Neuronal stem cell (in vitro differentiated cells): ENCODE measurements at regions not wholly inside any gene's neighbourhood (a gene's known extent, or its start where the extent isn't known, plus 50 kb on each side); places are given as distances from the start of the nearest gene placed in this dataset.

Experiments
- DNase-seq: peaks from one replicate; pipeline ENCODE4 v3.0.0-alpha.2; 2013; ENCODE audit warnings: low spot score
- H2AFZ ChIP-seq: one replicate; pipeline ENCODE4 v1.6.1; 2013; ENCODE audit warnings: mild to moderate bottlenecking, low read length, inconsistent platforms
- H2AK5ac ChIP-seq: 2 replicates; pipeline ENCODE4 v1.6.1; 2013; ENCODE audit warnings: low read depth, mild to moderate bottlenecking, inconsistent platforms, low read length, moderate library complexity, mixed read lengths
- H2BK120ac ChIP-seq: 2 replicates; pipeline ENCODE4 v1.6.1; 2013; ENCODE audit warnings: low read depth, mild to moderate bottlenecking, inconsistent platforms, low read length, moderate library complexity, mixed read lengths
- H2BK12ac ChIP-seq: one replicate; pipeline ENCODE4 v1.6.1; 2013; ENCODE audit warnings: low read length, inconsistent platforms
- H2BK15ac ChIP-seq: 2 replicates; pipeline ENCODE4 v1.6.1; 2013; ENCODE audit warnings: mild to moderate bottlenecking, low read length, inconsistent platforms, mixed read lengths
- H2BK5ac ChIP-seq: one replicate; pipeline ENCODE4 v1.6.1; 2013; ENCODE audit warnings: inconsistent platforms, mild to moderate bottlenecking, low read length, moderate library complexity
- H3K14ac ChIP-seq: one replicate; pipeline ENCODE4 v1.6.1; 2013; ENCODE audit warnings: low read length, inconsistent platforms
- H3K18ac ChIP-seq: 2 replicates; pipeline ENCODE4 v1.6.1; 2013; ENCODE audit warnings: low read length, inconsistent platforms
- H3K23ac ChIP-seq: 2 replicates; pipeline ENCODE4 v1.6.1; 2013; ENCODE audit warnings: low read depth, mild to moderate bottlenecking, mixed read lengths, low read length, inconsistent platforms; ENCODE audit not compliant: poor library complexity
- H3K27ac ChIP-seq: replicated peaks from 3 replicates; pipeline ENCODE4 v1.5.1; 2013; ENCODE audit warnings: low read length, inconsistent platforms
- H3K27me3 ChIP-seq, 3 experiments: 2 replicates each; pipeline ENCODE4 v1.6.1; 2013; ENCODE audit warnings: low read length in 3 of 3, mild to moderate bottlenecking in 2 of 3, inconsistent platforms in 1 of 3, low read depth in 1 of 3, mixed read lengths in 1 of 3, moderate library complexity in 1 of 3; ENCODE audit not compliant: control insufficient read depth in 3 of 3, insufficient read depth in 3 of 3
- H3K36me3 ChIP-seq, 2 donors: replicated peaks in 1 of 2; 2 replicates each; pipeline ENCODE4 v1.6.1; 2013; ENCODE audit warnings: low read length in 2 of 2; ENCODE audit not compliant: control insufficient read depth in 2 of 2, insufficient read depth in 2 of 2
- H3K4ac ChIP-seq: 2 replicates; pipeline ENCODE4 v1.6.1; 2013; ENCODE audit warnings: inconsistent platforms, mild to moderate bottlenecking, low read length, moderate library complexity
- H3K4me1 ChIP-seq, 2 donors: 1 replicate in 1 of 2; 2 replicates in 1 of 2; pipeline ENCODE4 v1.6.1; 2013; ENCODE audit warnings: low read length in 2 of 2, low read depth in 1 of 2; ENCODE audit not compliant: control insufficient read depth in 2 of 2, insufficient read depth in 1 of 2
- H3K4me2 ChIP-seq: one replicate; pipeline ENCODE4 v1.6.1; 2013; ENCODE audit warnings: mild to moderate bottlenecking, low read length, inconsistent platforms; ENCODE audit not compliant: insufficient read depth, poor library complexity, severe bottlenecking
- H3K4me3 ChIP-seq, 2 donors: 2 replicates each; pipeline ENCODE4 v1.5.1; 2013; ENCODE audit warnings: low read length in 2 of 2, mild to moderate bottlenecking in 2 of 2, inconsistent platforms in 1 of 2, moderate library complexity in 1 of 2
- H3K79me1 ChIP-seq: one replicate; pipeline ENCODE4 v1.6.1; 2013; ENCODE audit warnings: low read depth, mild to moderate bottlenecking, inconsistent platforms, low read length, moderate library complexity
- H3K9ac ChIP-seq: one replicate; pipeline ENCODE4 v1.6.1; 2013; ENCODE audit warnings: mild to moderate bottlenecking, low read depth, low read length, inconsistent platforms; ENCODE audit not compliant: poor library complexity
- H3K9me3 ChIP-seq, 2 donors: replicated peaks in 1 of 2; 2 replicates each; pipeline versions ENCODE3 to v1.6.1; 2013; ENCODE audit warnings: low read length in 2 of 2, mild to moderate bottlenecking in 2 of 2, inconsistent platforms in 1 of 2, low read depth in 1 of 2, mixed read lengths in 1 of 2, moderate library complexity in 1 of 2; ENCODE audit not compliant: control insufficient read depth in 2 of 2, insufficient read depth in 1 of 2
- H4K8ac ChIP-seq: one replicate; pipeline ENCODE4 v1.6.1; 2013; ENCODE audit warnings: low read depth, mild to moderate bottlenecking, inconsistent platforms, low read length, moderate library complexity
- H4K91ac ChIP-seq: one replicate; pipeline ENCODE4 v1.6.1; 2013; ENCODE audit warnings: low read length, low read depth, mild to moderate bottlenecking, inconsistent platforms; ENCODE audit not compliant: poor library complexity
- WGBS, 2 donors: extraction: QIAGEN DNeasy Blood & Tissue Kit; methylation state at CpG; one replicate each; pipeline ENCODE4 v1.1.7; 2013; ENCODE audit warnings: missing lambda C conversion rate in 2 of 2, mixed read lengths in 1 of 2; ENCODE audit not compliant: insufficient read length in 2 of 2, insufficient replicate concordance in 1 of 2; ENCODE audit errors: extremely low coverage in 2 of 2; 5-methylcytosine and 5-hydroxymethylcytosine counted together

- Histone ChIP-seq H2BK12ac (no peak overlapping the region), H4K91ac (no peak overlapping the region), H3K18ac (no peak overlapping the region), H3K36me3 (no peaks in the 10 kb centered on the region), H3K4me1 (no peaks in the 10 kb centered on the region), H3K4ac (no peak overlapping the region), H3K27me3 (no peaks in the 10 kb centered on the region), H3K14ac (no peak overlapping the region), H4K8ac (no peak overlapping the region), H2AK5ac (no peak overlapping the region), H3K27ac (no peak overlapping the region), H2BK120ac (no peak overlapping the region), H2BK5ac (no peak overlapping the region), H3K4me3 (no peak overlapping the region), H3K23ac (no peak overlapping the region), H3K9me3 (peaks cover 2 to 11% of the 10 kb centered on the region in 2 donors), H2BK15ac (no peak overlapping the region), H3K4me2 (no peak overlapping the region), H2AFZ (no peak overlapping the region), H3K79me1 (no peaks in the 10 kb centered on the region), H3K9ac (no peak overlapping the region)
- WGBS, 2 donors = no CpG with 5 or more reads among the region's 3 CpGs
- DNase-seq = no peak
Measured at GRCh38 chr5:3742750-3743149, 147.1 kb downstream of the IRX1 start.

GRCh38 chr5:3751846-3752245 lies 156.2 kb downstream of the IRX1 start:
- no peak for DNase-seq
- H2AK5ac ChIP-seq = no peak overlapping the region
- no peak overlapping the region for H2BK120ac ChIP-seq
- no peak overlapping the region for H3K4me3 ChIP-seq
- no peak overlapping the region for H3K4ac ChIP-seq
- no peak overlapping the region for H4K91ac ChIP-seq
- no peaks in the 10 kb centered on the region for H3K79me1 ChIP-seq
- H2AFZ ChIP-seq = no peak overlapping the region
- H3K18ac ChIP-seq = no peak overlapping the region
- H3K4me1 ChIP-seq = no peaks in the 10 kb centered on the region
- peaks cover 2 to 6% of the 10 kb centered on the region in 2 donors for H3K9me3 ChIP-seq
- H3K4me2 ChIP-seq = no peak overlapping the region
- H2BK15ac ChIP-seq = no peak overlapping the region
- no peak overlapping the region for H3K23ac ChIP-seq
- H2BK12ac ChIP-seq = no peak overlapping the region
- H4K8ac ChIP-seq = no peak overlapping the region
- no peaks in the 10 kb centered on the region for H3K36me3 ChIP-seq
- H3K9ac ChIP-seq = no peak overlapping the region
- no peak overlapping the region for H3K14ac ChIP-seq
- no peaks in the 10 kb centered on the region for H3K27me3 ChIP-seq
- H3K27ac ChIP-seq = no peak overlapping the region
- no CpG with 5 or more reads among the region's 2 CpGs for WGBS, 2 donors
- no peak overlapping the region for H2BK5ac ChIP-seq

GRCh38 chr5:3778000-3778550 lies 182.4 kb downstream of the IRX1 start:
- H2AK5ac ChIP-seq = no peak overlapping the region
- H2BK12ac ChIP-seq = no peak overlapping the region
- H3K18ac ChIP-seq = no peak overlapping the region
- no peak overlapping the region for H4K91ac ChIP-seq
- H4K8ac ChIP-seq = no peak overlapping the region
- H2BK15ac ChIP-seq = no peak overlapping the region
- H3K9me3 ChIP-seq = no peaks in the 10 kb centered on the region
- H2AFZ ChIP-seq = no peak overlapping the region
- H3K36me3 ChIP-seq = no peaks in the 10 kb centered on the region
- no peak overlapping the region for H3K9ac ChIP-seq
- no peak overlapping the region for H3K27ac ChIP-seq
- H2BK120ac ChIP-seq = no peak overlapping the region
- H3K14ac ChIP-seq = no peak overlapping the region
- H3K27me3 ChIP-seq = peaks cover 0 to 2% (median 0%) of the 10 kb centered on the region in 3 experiments
- H3K4me1 ChIP-seq = peaks cover 0 to 2% of the 10 kb centered on the region in 2 donors
- no peak overlapping the region for H3K23ac ChIP-seq
- no CpG with 5 or more reads among the region's 6 CpGs for WGBS, 2 donors
- H3K4me2 ChIP-seq = no peak overlapping the region
- H3K4me3 ChIP-seq = no peak overlapping the region
- H3K79me1 ChIP-seq = no peaks in the 10 kb centered on the region
- no peak overlapping the region for H3K4ac ChIP-seq
- H2BK5ac ChIP-seq = no peak overlapping the region
- DNase-seq = no peak

- Histone ChIP-seq H3K23ac (no peak overlapping the region), H2AFZ (no peak overlapping the region), H2BK5ac (no peak overlapping the region), H3K9ac (no peak overlapping the region), H4K91ac (no peak overlapping the region), H3K79me1 (no peaks in the 10 kb centered on the region), H3K14ac (no peak overlapping the region), H3K27ac (no peak overlapping the region), H2BK15ac (no peak overlapping the region), H2BK12ac (no peak overlapping the region), H3K18ac (no peak overlapping the region), H3K4ac (no peak overlapping the region), H3K4me1 (peaks cover 0 to 2% of the 10 kb centered on the region in 2 donors), H2AK5ac (no peak overlapping the region), H3K4me2 (no peak overlapping the region), H4K8ac (no peak overlapping the region), H3K36me3 (no peaks in the 10 kb centered on the region), H3K4me3 (no peak overlapping the region), H2BK120ac (no peak overlapping the region), H3K27me3 (peaks cover 0 to 2% (median 0%) of the 10 kb centered on the region in 3 experiments), H3K9me3 (no peaks in the 10 kb centered on the region)
- no peak for DNase-seq
- WGBS, 2 donors = no CpG with 5 or more reads among the region's 2 CpGs
Measured at GRCh38 chr5:3778945-3779344, 183.3 kb downstream of the IRX1 start.
